ENCODE measurements at regions not wholly inside any gene's neighbourhood (a gene's known extent, or its start where the extent isn't known, plus 50 kb on each side); places are given as distances from the start of the nearest gene placed in this dataset.

DNA sequence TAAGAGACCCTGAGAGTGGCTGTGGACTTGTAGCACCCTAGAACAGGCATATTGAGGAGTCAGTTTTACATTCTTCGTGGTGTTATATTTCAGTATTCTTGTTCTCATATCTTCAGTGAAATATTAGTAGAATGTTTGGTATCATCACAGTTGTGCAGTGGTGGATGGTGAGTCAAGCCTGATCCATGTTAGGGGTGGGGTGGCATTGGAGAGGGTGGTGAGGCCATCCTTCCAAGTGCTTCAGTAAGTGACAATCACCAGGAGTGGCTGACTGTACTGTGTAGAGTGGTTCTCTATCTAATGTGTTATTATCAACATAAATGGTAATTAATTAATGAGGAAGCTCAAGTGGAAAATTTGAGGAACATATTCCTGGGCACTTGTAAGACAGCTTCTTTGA is 197.7 kb upstream of the SLC16A7 start:
- TF ChIP-seq, protein P1, sequence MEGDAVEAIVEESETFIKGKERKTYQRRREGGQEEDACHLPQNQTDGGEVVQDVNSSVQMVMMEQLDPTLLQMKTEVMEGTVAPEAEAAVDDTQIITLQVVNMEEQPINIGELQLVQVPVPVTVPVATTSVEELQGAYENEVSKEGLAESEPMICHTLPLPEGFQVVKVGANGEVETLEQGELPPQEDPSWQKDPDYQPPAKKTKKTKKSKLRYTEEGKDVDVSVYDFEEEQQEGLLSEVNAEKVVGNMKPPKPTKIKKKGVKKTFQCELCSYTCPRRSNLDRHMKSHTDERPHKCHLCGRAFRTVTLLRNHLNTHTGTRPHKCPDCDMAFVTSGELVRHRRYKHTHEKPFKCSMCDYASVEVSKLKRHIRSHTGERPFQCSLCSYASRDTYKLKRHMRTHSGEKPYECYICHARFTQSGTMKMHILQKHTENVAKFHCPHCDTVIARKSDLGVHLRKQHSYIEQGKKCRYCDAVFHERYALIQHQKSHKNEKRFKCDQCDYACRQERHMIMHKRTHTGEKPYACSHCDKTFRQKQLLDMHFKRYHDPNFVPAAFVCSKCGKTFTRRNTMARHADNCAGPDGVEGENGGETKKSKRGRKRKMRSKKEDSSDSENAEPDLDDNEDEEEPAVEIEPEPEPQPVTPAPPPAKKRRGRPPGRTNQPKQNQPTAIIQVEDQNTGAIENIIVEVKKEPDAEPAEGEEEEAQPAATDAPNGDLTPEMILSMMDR (IDR thresholded peaks at IDR 0.05; ENCODE audit: poor library complexity), result no peak
- TF ChIP-seq EZH2 (IDR thresholded peaks at IDR 0.05; ENCODE audit: borderline replicate concordance), result no peak

Measured in hepatocyte (in vitro differentiated cells).